Naive thymus-derived CD4-positive, alpha-beta T cell (primary cell): ENCODE measurements at regions not wholly inside any gene's neighbourhood (a gene's known extent, or its start where the extent isn't known, plus 50 kb on each side); places are given as distances from the start of the nearest gene placed in this dataset.

Experiments used
- ATAC-seq: fragments of 150-1000 bp; cut with Tn5 transposase; 2 replicates; pipeline ENCODE4 v1.10.0; 2021; ENCODE audit warnings: mild to moderate bottlenecking, moderate library complexity
- CTCF ChIA-PET: fragments of 350-600 bp; sonication (Branson Sonifier 250); formaldehyde crosslinking; loops from one replicate; lab custom pipeline; 2021; ENCODE audit warnings: antibody characterized with exemption; lab: Charles Lee
- POLR2A ChIA-PET: fragments of 350-600 bp; sonication (Branson Sonifier 250); formaldehyde crosslinking; loops from one replicate; lab custom pipeline; 2021; ENCODE audit warnings: antibody characterized with exemption, inconsistent platforms; lab: Charles Lee
- DNase-seq, 9 donors: peaks; one replicate each; pipeline versions ENCODE4 v3.0.0 to v3.0.0-alpha.2; 2020 to 2022; ENCODE audit warnings: mixed read lengths in 1 of 9
- H3K27ac ChIP-seq: one replicate; pipeline ENCODE4 v1.7.0; 2013; ENCODE audit warnings: mild to moderate bottlenecking, low read depth, low read length, moderate library complexity
- H3K27me3 ChIP-seq, 2 donors: one replicate each; pipeline ENCODE4 v1.7.0; 2013; ENCODE audit warnings: low read length in 2 of 2, mild to moderate bottlenecking in 2 of 2, moderate library complexity in 2 of 2; ENCODE audit not compliant: control insufficient read depth in 2 of 2, insufficient read depth in 2 of 2
- H3K36me3 ChIP-seq, 3 experiments: 1 replicate in 2 of 3; 2 replicates in 1 of 3; pipeline ENCODE4 v1.7.0; 2013; ENCODE audit warnings: low read length in 3 of 3, mild to moderate bottlenecking in 3 of 3, moderate library complexity in 1 of 3; ENCODE audit not compliant: insufficient read depth in 3 of 3, control insufficient read depth in 2 of 3
- H3K4me1 ChIP-seq, 2 donors: one replicate each; pipeline ENCODE4 v1.7.0; 2013; ENCODE audit warnings: low read length in 2 of 2, mild to moderate bottlenecking in 2 of 2, moderate library complexity in 1 of 2; ENCODE audit not compliant: control insufficient read depth in 2 of 2, insufficient read depth in 2 of 2
- H3K4me3 ChIP-seq: 2 replicates; pipeline ENCODE4 v1.7.0; 2013; ENCODE audit warnings: mild to moderate bottlenecking, low read length
- H3K9me3 ChIP-seq, 3 experiments: 1 replicate in 2 of 3; 2 replicates in 1 of 3; pipeline ENCODE4 v1.7.0; 2013; ENCODE audit warnings: low read length in 3 of 3; ENCODE audit not compliant: control insufficient read depth in 2 of 3
- H3K27ac Mint-ChIP-seq, 9 donors: one replicate each; pipeline ENCODE4 v1.8.0; 2020 to 2022; ENCODE audit warnings: mixed read lengths in 9 of 9, mild to moderate bottlenecking in 8 of 9, moderate library complexity in 5 of 9, inconsistent platforms in 2 of 9
- H3K27me3 Mint-ChIP-seq, 5 donors: one replicate each; pipeline ENCODE4 v1.8.0; 2021 to 2022; ENCODE audit warnings: mixed read lengths in 5 of 5, mild to moderate bottlenecking in 1 of 5
- H3K36me3 Mint-ChIP-seq, 5 donors: one replicate each; pipeline ENCODE4 v1.8.0; 2020 to 2022; ENCODE audit warnings: mixed read lengths in 5 of 5, mild to moderate bottlenecking in 3 of 5, inconsistent platforms in 1 of 5
- H3K4me1 Mint-ChIP-seq, 7 donors: one replicate each; pipeline ENCODE4 v1.8.0; 2020 to 2022; ENCODE audit warnings: mixed read lengths in 7 of 7, mild to moderate bottlenecking in 3 of 7, inconsistent platforms in 1 of 7
- H3K4me3 Mint-ChIP-seq, 10 donors: one replicate each; pipeline ENCODE4 v1.8.0; 2020 to 2022; ENCODE audit warnings: mild to moderate bottlenecking in 10 of 10, mixed read lengths in 10 of 10, moderate library complexity in 6 of 10, inconsistent platforms in 2 of 10
- H3K9me3 Mint-ChIP-seq, 11 donors: one replicate each; pipeline ENCODE4 v1.8.0; 2020 to 2022; ENCODE audit warnings: mixed read lengths in 11 of 11, mild to moderate bottlenecking in 4 of 11, inconsistent platforms in 1 of 11, moderate library complexity in 1 of 11
- intact Hi-C, 2 donors: fragments of 100-400 bp; cut with micrococcal nuclease; formaldehyde crosslinking; loops; one replicate each; pipeline ENCODE4 v1.15.1; 2023

DNA sequence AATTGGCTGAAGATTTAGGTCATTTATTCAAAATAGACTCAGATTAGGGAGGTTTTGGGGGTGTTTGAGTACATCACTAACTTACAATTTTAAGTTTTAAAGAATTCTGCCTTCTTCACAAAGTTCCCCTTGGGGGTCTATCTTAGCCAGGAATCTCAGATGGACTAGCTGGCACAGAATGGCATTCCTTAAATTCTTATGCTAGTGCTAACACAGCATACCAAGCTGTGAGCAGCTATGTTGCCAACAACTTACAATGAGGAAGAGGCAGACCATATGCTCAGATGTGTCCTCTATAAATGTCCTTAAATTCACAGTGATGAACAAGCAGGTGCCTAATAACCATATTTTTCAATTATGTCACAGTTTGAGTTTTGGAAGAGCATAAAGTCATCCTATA, 60.9 kb upstream of the NPHP3 start:
- Mint-ChIP-seq H3K27ac (no peak overlapping the region), H3K27me3 (peaks cover 10 to 24% (median 19%) of the 10 kb centered on the region in 5 donors), H3K4me3 (no peak overlapping the region), H3K36me3 (no peaks in the 10 kb centered on the region), H3K9me3 (no peaks in the 10 kb centered on the region), H3K4me1 (no peaks in the 10 kb centered on the region)
- Histone ChIP-seq H3K36me3 (no peaks in the 10 kb centered on the region), H3K27ac (no peak overlapping the region), H3K4me3 (no peak overlapping the region), H3K4me1 (no peaks in the 10 kb centered on the region), H3K9me3 (no peaks in the 10 kb centered on the region), H3K27me3 (no peaks in the 10 kb centered on the region)
- DNase-seq (no peak), ATAC-seq (no peak)
- intact Hi-C loops: no loop called here
- CTCF ChIA-PET: no interaction called here
- POLR2A ChIA-PET: no interaction called here

DNA sequence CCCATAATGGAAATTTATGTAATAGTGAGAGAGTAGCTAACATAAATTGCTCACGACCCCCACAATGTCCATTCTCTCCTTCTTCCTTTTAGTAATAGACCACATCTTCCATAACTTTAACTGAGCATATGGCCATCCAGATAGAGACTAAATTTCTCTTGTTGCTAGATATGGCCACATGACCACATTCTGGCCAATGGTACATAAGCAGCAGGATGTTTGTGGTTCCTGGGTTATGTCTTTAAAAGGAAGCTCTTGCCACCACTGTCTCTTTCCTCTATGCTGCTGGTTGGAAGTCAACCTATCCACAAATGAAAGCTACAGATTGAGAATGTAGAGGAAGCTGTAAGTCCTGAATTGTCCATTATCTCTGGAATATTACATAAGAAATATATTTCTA, 59.7 kb upstream of the NPHP3 start:
- H3K36me3 Mint-ChIP-seq: no peaks in the 10 kb centered on the region
- Histone ChIP-seq H3K27ac (no peak overlapping the region), H3K4me1 (no peaks in the 10 kb centered on the region), H3K27me3 (no peaks in the 10 kb centered on the region), H3K4me3 (no peak overlapping the region), H3K9me3 (no peaks in the 10 kb centered on the region), H3K36me3 (no peaks in the 10 kb centered on the region)
- ChIA-PET CTCF (no interaction called here), POLR2A (no interaction called here)
- H3K4me1 Mint-ChIP-seq: no peaks in the 10 kb centered on the region
- peaks cover 4 to 21% (median 16%) of the 10 kb centered on the region in 5 donors for H3K27me3 Mint-ChIP-seq
- no peak for DNase-seq
- intact Hi-C loops: no loop called here
- ATAC-seq: no peak
- H3K27ac Mint-ChIP-seq: no peak overlapping the region
- H3K9me3 Mint-ChIP-seq: no peaks in the 10 kb centered on the region
- H3K4me3 Mint-ChIP-seq: no peak overlapping the region

DNA sequence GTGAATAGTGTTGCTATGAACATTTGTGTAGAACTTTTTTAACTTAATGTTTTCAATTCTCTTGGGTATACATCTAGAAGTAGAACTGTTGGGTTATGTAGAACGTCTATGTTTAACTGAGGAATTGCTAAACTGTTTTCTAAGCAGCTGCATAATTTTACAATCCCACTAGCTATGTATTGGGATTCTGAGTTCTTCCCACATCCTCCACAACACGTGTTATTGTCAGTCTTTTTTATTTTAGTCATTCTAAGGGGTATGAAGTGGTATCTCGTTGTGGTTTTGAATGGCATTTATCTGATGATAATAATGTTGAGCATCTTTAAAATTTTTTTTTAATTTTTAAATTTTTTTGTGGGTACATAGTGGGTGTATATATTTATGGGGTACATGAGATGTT, 55.0 kb upstream of the NPHP3 start:
- no peaks in the 10 kb centered on the region for H3K4me1 Mint-ChIP-seq
- Histone ChIP-seq H3K27ac (no peak overlapping the region), H3K27me3 (no peaks in the 10 kb centered on the region), H3K9me3 (no peaks in the 10 kb centered on the region), H3K36me3 (no peaks in the 10 kb centered on the region), H3K4me1 (no peaks in the 10 kb centered on the region), H3K4me3 (no peak overlapping the region)
- H3K4me3 Mint-ChIP-seq: no peak overlapping the region
- H3K27me3 Mint-ChIP-seq: peaks cover 0 to 10% (median 8%) of the 10 kb centered on the region in 5 donors
- DNase-seq: no peak
- POLR2A ChIA-PET: no interaction called here
- no peak overlapping the region for H3K27ac Mint-ChIP-seq
- intact Hi-C loops: no loop called here
- H3K36me3 Mint-ChIP-seq: no peaks in the 10 kb centered on the region
- no peak for ATAC-seq
- CTCF ChIA-PET: no interaction called here
- no peaks in the 10 kb centered on the region for H3K9me3 Mint-ChIP-seq

DNA sequence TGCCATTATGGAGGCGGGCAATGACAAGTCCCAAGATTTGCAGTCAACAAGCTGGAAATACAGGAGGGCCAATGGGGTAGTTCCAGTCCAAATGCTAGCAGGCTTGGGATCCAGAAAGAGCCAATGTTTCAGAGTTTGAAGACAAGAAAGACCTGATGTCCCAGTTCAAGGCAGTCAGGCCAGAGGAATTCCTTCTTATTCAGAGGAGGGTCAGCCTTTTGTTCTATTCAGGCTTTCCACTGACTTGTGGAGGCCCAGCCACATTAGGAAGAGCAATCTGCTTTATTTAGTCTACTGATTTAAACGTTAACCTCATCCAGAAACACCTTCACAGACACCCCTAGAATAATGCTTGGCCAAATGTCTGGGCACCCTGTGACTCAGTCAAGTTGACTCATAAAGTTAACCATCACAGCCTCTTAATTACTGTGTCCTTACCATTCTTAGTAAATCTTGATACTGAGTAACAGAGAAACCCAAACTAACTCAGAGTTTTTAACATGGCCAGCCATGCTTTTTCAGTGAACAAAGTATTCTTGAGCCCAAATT, 50.9 kb upstream of the NPHP3 start:
- Mint-ChIP-seq H3K9me3 (peaks cover 0 to 4% (median 1%) of the 10 kb centered on the region in 11 donors), H3K27me3 (peaks cover 4 to 15% (median 14%) of the 10 kb centered on the region in 5 donors), H3K4me1 (no peaks in the 10 kb centered on the region), H3K4me3 (no peak overlapping the region), H3K27ac (no peak overlapping the region), H3K36me3 (peaks cover 0 to 1% (median 0%) of the 10 kb centered on the region in 5 donors)
- no peaks in the 10 kb centered on the region for H3K9me3 ChIP-seq
- ATAC-seq: no peak
- intact Hi-C loops: no loop called here
- ChIA-PET POLR2A (no interaction called here), CTCF (no interaction called here)
- H3K27ac ChIP-seq: no peak overlapping the region
- no peak for DNase-seq
- no peak overlapping the region for H3K4me3 ChIP-seq
- no peaks in the 10 kb centered on the region for H3K36me3 ChIP-seq
- H3K27me3 ChIP-seq: no peaks in the 10 kb centered on the region
- no peaks in the 10 kb centered on the region for H3K4me1 ChIP-seq

DNA sequence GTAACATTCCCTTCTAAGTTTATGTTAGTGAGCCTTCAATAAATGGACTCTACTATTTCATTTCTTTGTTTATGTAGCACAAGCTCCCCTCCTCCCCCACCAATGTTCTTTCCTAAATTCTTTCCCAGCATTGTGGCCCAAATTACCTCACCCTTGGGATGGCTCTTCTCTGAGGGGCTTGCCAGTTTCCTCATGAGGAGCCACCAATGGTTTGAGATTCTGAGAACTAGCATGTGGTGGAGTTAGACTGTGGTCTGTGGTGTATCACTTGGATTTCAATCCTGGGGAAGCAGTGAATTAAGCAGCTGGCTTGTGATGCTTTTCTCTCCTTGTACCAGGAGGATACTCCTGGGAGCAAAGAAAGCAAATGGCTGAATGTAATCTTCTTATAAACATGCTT, 50.0 kb upstream of the NPHP3 start:
- Mint-ChIP-seq H3K4me3 (no peak overlapping the region), H3K27ac (no peak overlapping the region), H3K36me3 (peaks cover 0 to 6% (median 0%) of the 10 kb centered on the region in 5 donors), H3K4me1 (no peaks in the 10 kb centered on the region), H3K9me3 (peaks cover 0 to 11% (median 6%) of the 10 kb centered on the region in 11 donors), H3K27me3 (peaks cover 6 to 22% (median 15%) of the 10 kb centered on the region in 5 donors)
- ATAC-seq: no peak
- intact Hi-C loops: loop anchor here in 1 of 2 donors (1.0 kb wide), 1 partner anchor 8 kb away; no protein-coding TSS in a partner anchor
- DNase-seq: no peak
- Histone ChIP-seq H3K27me3 (no peaks in the 10 kb centered on the region), H3K27ac (no peak overlapping the region), H3K4me1 (no peaks in the 10 kb centered on the region), H3K9me3 (no peaks in the 10 kb centered on the region), H3K4me3 (no peak overlapping the region), H3K36me3 (no peaks in the 10 kb centered on the region)
- CTCF ChIA-PET: interaction anchor here (0.5 kb wide), 1 partner anchor 1648 kb away, joined by 3 read pairs; no protein-coding TSS in a partner anchor
- POLR2A ChIA-PET: no interaction called here
